Large intestine (tissue), 3 donors: ENCODE measurements at regions not wholly inside any gene's neighbourhood (a gene's known extent, or its start where the extent isn't known, plus 50 kb on each side); places are given as distances from the start of the nearest gene placed in this dataset.

Experiments
- DNase-seq, 2 donors: peaks; one replicate each; pipeline versions ENCODE4 v3.0.0 to v3.0.0-alpha.2; 2013
- H3K27ac ChIP-seq: one replicate; pipeline ENCODE4 v1.5.1; 2013; ENCODE audit warnings: low read length
- H3K27me3 ChIP-seq: 2 replicates; pipeline ENCODE4 v1.6.1; 2013; ENCODE audit warnings: low read length; ENCODE audit not compliant: control insufficient read depth, insufficient read depth
- H3K36me3 ChIP-seq: 2 replicates; pipeline ENCODE4 v1.6.1; 2013; ENCODE audit warnings: low read length; ENCODE audit not compliant: control insufficient read depth, insufficient read depth
- H3K4me1 ChIP-seq: one replicate; pipeline ENCODE4 v1.6.1; 2013; ENCODE audit warnings: low read length; ENCODE audit not compliant: control insufficient read depth, insufficient read depth
- H3K4me3 ChIP-seq: one replicate; pipeline ENCODE4 v1.5.1; 2013; ENCODE audit warnings: low read length
- H3K9me3 ChIP-seq: one replicate; pipeline ENCODE4 v1.6.1; 2013; ENCODE audit warnings: mild to moderate bottlenecking, low read depth, low read length, moderate library complexity; ENCODE audit not compliant: control insufficient read depth
- WGBS: methylation state at CpG from one replicate; pipeline ENCODE4 v1.1.5; 2013; ENCODE audit warnings: low lambda C conversion rate; ENCODE audit not compliant: insufficient coverage; 5-methylcytosine and 5-hydroxymethylcytosine counted together

- Histone ChIP-seq H3K36me3 (no peaks in the 10 kb centered on the region), H3K27ac (no peak overlapping the region), H3K4me1 (no peaks in the 10 kb centered on the region), H3K4me3 (no peak overlapping the region), H3K27me3 (no peaks in the 10 kb centered on the region), H3K9me3 (no peaks in the 10 kb centered on the region)
- DNase-seq = no peak
- WGBS = 71% methylated on average over 2 of the region's 5 CpGs
Observed at GRCh38 chr5:8333485-8333884, 464.5 kb downstream of the MTRR start.

DNA sequence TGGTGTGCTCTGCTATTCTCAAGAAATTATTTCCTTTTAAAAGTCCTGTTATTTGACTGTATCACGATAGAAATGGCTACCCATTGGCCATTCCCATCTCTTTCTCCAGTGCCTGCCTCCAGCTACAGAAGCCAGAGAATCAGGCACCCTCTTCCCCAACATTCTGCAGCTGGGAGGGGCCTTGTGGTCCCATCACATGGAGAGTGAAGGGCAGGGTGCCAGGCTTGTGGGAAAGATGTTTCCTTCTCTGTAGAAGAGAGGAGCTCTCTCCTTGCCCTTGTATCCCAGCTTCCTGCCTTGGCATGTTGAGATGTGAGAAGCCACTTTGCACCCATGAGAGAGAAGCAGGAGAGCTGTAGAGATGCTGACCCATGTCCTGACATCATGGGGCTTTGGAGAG is 465.0 kb downstream of the MTRR start:
- Histone ChIP-seq H3K9me3 (no peaks in the 10 kb centered on the region), H3K36me3 (no peaks in the 10 kb centered on the region), H3K27me3 (no peaks in the 10 kb centered on the region), H3K4me1 (no peaks in the 10 kb centered on the region), H3K4me3 (no peak overlapping the region), H3K27ac (no peak overlapping the region)
- no CpG with 5 or more reads among the region's 1 CpG for WGBS
- no peak for DNase-seq

GRCh38 chr5:8340261-8340660 is 471.3 kb downstream of the MTRR start:
- H3K36me3 ChIP-seq = no peaks in the 10 kb centered on the region

DNA sequence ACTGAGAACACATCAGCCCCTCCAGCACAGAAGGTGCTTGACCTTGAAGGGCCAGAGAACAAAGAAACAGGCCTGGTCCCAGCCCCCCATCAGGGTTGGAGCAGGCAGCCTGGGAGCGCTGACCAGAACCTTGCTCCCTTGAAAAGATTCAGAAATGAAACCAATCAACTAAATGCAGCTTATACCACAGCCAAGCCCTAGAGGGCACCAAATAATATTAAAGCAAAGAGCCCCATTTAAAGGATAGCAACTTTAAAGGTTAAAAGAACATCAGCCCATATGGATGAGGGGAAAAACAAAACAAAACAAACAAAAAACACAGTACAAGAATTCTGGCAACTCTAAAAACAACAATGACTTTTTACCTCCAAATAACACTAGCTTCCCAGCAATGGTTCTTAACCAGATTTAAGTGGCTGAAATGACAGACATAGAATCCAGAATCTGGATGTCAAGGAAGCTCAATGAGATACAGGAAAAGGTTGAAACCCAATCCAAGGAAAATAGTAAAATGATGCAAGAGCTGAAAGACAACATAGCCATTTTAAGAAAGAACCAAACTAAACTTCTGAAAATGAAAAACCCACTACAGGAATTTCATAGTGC is 471.9 kb downstream of the MTRR start:
- Histone ChIP-seq H3K27me3 (no peaks in the 10 kb centered on the region), H3K9me3 (no peaks in the 10 kb centered on the region), H3K36me3 (no peaks in the 10 kb centered on the region), H3K4me1 (no peaks in the 10 kb centered on the region), H3K27ac (no peak overlapping the region), H3K4me3 (no peak overlapping the region)
- DNase-seq = no peak
- no CpG with 5 or more reads among the region's 1 CpG for WGBS

More at GRCh38 chr5:8340261-8340660, 471.3 kb downstream of the MTRR start:
- WGBS = no CpG with 5 or more reads among the region's 3 CpGs
- Histone ChIP-seq H3K27me3 (no peaks in the 10 kb centered on the region), H3K27ac (no peak overlapping the region), H3K9me3 (no peaks in the 10 kb centered on the region), H3K4me1 (no peaks in the 10 kb centered on the region), H3K4me3 (no peak overlapping the region)
- no peak for DNase-seq

GRCh38 chr5:8341406-8341805 is 472.5 kb downstream of the MTRR start:
- H3K9me3 ChIP-seq = no peaks in the 10 kb centered on the region
- H3K4me3 ChIP-seq = no peak overlapping the region
- no peak overlapping the region for H3K27ac ChIP-seq
- no peak for DNase-seq
- no peaks in the 10 kb centered on the region for H3K27me3 ChIP-seq
- 40% methylated on average over 1 of the region's 4 CpGs for WGBS
- H3K4me1 ChIP-seq = no peaks in the 10 kb centered on the region
- H3K36me3 ChIP-seq = no peaks in the 10 kb centered on the region

DNA sequence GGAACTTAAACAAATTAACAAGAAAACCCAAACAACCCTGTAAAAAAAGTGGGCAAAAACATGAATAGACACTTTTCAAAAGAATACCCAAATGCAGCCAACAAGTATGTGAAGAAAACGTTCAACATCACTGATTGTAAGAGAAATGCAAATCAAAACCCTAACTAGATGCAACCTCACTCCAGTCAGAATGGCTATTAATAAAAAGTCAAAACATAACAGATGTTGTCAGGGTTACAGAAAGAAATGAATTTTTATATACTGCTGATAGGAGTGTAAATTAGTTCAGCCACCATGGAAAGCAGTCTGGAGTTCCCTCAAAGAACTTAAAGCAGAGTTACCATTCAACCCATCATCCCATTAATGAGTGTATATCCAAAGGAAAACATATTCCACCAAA is 479.0 kb downstream of the MTRR start:
- no peaks in the 10 kb centered on the region for H3K4me1 ChIP-seq
- no peak overlapping the region for H3K4me3 ChIP-seq
- no peaks in the 10 kb centered on the region for H3K9me3 ChIP-seq
- H3K27me3 ChIP-seq = no peaks in the 10 kb centered on the region
- WGBS = 80% methylated on average over 1 of the region's 1 CpG
- H3K36me3 ChIP-seq = no peaks in the 10 kb centered on the region
- H3K27ac ChIP-seq = no peak overlapping the region
- no peak for DNase-seq

- WGBS = no CpG with 5 or more reads among the region's 1 CpG
- no peaks in the 10 kb centered on the region for H3K4me1 ChIP-seq
- H3K36me3 ChIP-seq = no peaks in the 10 kb centered on the region
- H3K27ac ChIP-seq = no peak overlapping the region
- no peaks in the 10 kb centered on the region for H3K9me3 ChIP-seq
- no peaks in the 10 kb centered on the region for H3K27me3 ChIP-seq
- DNase-seq = no peak
- H3K4me3 ChIP-seq = no peak overlapping the region
Observed at GRCh38 chr5:8349855-8350254, 480.9 kb downstream of the MTRR start.

GRCh38 chr5:8350644-8351339 is 481.8 kb downstream of the MTRR start:
- no CpG with 5 or more reads among the region's 6 CpGs for WGBS
- no peaks in the 10 kb centered on the region for H3K36me3 ChIP-seq
- H3K27ac ChIP-seq = no peak overlapping the region
- DNase-seq = no peak
- no peaks in the 10 kb centered on the region for H3K27me3 ChIP-seq
- no peak overlapping the region for H3K4me3 ChIP-seq
- no peaks in the 10 kb centered on the region for H3K4me1 ChIP-seq
- H3K9me3 ChIP-seq = no peaks in the 10 kb centered on the region

GRCh38 chr5:8355981-8356380 is 487.0 kb downstream of the MTRR start:
- H3K27ac ChIP-seq = no peak overlapping the region
- H3K4me3 ChIP-seq = no peak overlapping the region
- no peaks in the 10 kb centered on the region for H3K36me3 ChIP-seq
- H3K4me1 ChIP-seq = no peaks in the 10 kb centered on the region
- no peaks in the 10 kb centered on the region for H3K9me3 ChIP-seq
- H3K27me3 ChIP-seq = no peaks in the 10 kb centered on the region
- WGBS = no CpG with 5 or more reads among the region's 1 CpG
- no peak for DNase-seq

DNA sequence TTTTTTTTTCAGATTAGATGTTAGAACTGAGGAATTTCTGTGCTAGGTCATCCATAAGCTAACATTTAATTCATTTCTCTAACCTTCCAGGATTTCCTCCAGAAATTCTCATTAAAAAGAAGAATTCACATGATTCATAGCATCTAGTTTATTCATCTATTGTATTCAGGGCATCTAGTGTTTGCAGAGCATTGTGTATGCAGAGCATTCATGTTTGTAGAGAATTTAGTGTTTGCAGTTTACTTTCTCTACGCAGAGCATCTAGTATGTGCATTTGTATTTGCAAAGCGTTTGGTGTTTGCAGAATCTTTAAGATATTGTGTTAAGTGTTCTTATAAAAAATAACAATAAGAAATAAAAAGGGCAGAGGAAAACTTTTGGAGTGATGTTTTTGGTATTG is 491.1 kb downstream of the MTRR start:
- Histone ChIP-seq H3K9me3 (no peaks in the 10 kb centered on the region), H3K27ac (no peak overlapping the region), H3K4me1 (no peaks in the 10 kb centered on the region), H3K27me3 (no peaks in the 10 kb centered on the region), H3K4me3 (no peak overlapping the region), H3K36me3 (no peaks in the 10 kb centered on the region)
- no CpG with 5 or more reads among the region's 2 CpGs for WGBS
- no peak for DNase-seq

DNA sequence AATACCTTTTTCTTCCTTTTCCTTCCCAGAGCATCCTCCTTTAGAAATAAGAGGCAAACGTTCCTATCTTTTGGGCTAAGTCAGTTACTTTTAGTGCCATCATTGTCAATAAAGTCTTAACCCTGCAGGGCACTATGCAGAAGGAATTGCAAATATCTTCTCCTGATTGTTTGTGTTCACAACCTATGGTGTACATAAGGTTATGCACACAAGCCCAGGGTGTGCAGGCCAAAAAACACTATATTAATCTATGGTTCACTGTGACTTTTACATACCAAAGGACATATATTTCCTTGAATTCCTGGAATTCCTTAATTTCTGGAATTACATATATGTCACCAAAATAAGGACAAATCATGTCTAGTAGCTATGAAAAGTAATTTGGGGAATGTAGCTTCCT is 493.5 kb downstream of the MTRR start:
- WGBS = no CpG with 5 or more reads among the region's 1 CpG
- DNase-seq = no peak

More for the DNA sequence above, 493.5 kb downstream of the MTRR start:
- H3K4me3 ChIP-seq = no peak overlapping the region
- no peaks in the 10 kb centered on the region for H3K9me3 ChIP-seq
- H3K36me3 ChIP-seq = no peaks in the 10 kb centered on the region
- no peaks in the 10 kb centered on the region for H3K4me1 ChIP-seq
- no peak overlapping the region for H3K27ac ChIP-seq
- no peaks in the 10 kb centered on the region for H3K27me3 ChIP-seq
